Omental fat pad (tissue), 3 donors: ENCODE measurements at regions not wholly inside any gene's neighbourhood (a gene's known extent, or its start where the extent isn't known, plus 50 kb on each side); places are given as distances from the start of the nearest gene placed in this dataset.

ENCODE experiments used
- ATAC-seq: fragments of 150-250 bp; one replicate; pipeline ENCODE4 v1.9.1; 2016; ENCODE audit warnings: mild to moderate bottlenecking, moderate library complexity; ENCODE audit not compliant: low FRiP score
- DNase-seq: peaks from one replicate; pipeline ENCODE4 v3.0.0-alpha.2; 2019; ENCODE audit warnings: low spot score
- TF ChIP-seq, protein P1 (sequence below), 3 donors: fragments of 450-650 bp; IDR thresholded peaks; one replicate each; pipeline ENCODE4 v1.5.1; 2016 to 2017; ENCODE audit warnings: antibody characterized with exemption in 3 of 3, mild to moderate bottlenecking in 3 of 3, moderate library complexity in 2 of 3

DNA sequence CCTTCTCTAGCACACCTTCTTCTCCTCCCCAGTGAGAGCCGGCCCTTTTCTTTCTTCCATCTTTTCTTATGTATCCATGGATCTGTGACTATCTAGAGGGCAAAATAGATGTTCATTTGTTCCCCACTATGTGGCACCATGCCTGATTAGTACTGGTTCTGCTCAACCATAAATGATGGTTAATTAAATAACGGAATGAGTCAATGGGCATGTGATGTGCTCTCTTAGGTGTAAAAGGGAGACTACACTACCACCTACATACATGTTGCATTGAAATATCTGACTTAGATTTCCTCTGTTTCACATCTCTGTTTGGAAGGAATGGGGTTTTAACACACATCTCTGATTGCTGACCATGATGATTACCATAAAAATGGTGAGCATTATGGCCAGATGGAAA, 116.5 kb downstream of the BTG1 start:
- TF ChIP-seq, protein P1, sequence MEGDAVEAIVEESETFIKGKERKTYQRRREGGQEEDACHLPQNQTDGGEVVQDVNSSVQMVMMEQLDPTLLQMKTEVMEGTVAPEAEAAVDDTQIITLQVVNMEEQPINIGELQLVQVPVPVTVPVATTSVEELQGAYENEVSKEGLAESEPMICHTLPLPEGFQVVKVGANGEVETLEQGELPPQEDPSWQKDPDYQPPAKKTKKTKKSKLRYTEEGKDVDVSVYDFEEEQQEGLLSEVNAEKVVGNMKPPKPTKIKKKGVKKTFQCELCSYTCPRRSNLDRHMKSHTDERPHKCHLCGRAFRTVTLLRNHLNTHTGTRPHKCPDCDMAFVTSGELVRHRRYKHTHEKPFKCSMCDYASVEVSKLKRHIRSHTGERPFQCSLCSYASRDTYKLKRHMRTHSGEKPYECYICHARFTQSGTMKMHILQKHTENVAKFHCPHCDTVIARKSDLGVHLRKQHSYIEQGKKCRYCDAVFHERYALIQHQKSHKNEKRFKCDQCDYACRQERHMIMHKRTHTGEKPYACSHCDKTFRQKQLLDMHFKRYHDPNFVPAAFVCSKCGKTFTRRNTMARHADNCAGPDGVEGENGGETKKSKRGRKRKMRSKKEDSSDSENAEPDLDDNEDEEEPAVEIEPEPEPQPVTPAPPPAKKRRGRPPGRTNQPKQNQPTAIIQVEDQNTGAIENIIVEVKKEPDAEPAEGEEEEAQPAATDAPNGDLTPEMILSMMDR (IDR thresholded peaks at IDR 0.05) = no peak
- DNase-seq (no peak), ATAC-seq (no peak)

DNA sequence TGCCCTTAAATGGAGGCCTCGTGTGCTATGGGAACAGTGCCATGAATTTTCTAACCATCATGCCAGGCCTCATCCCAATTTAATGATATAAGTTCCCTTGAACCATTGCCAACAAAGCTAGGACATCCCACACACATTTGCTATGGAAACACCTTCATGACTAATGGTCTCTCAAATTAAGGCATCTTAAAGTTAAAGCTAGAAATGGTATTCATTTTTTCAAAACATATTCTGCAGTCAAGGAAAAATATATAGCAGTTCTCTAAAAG, 117.3 kb downstream of the BTG1 start:
- DNase-seq (no peak), ATAC-seq (peak; percentile 41)
- TF ChIP-seq, protein P1 (IDR thresholded peaks at IDR 0.05) = no peak

DNA sequence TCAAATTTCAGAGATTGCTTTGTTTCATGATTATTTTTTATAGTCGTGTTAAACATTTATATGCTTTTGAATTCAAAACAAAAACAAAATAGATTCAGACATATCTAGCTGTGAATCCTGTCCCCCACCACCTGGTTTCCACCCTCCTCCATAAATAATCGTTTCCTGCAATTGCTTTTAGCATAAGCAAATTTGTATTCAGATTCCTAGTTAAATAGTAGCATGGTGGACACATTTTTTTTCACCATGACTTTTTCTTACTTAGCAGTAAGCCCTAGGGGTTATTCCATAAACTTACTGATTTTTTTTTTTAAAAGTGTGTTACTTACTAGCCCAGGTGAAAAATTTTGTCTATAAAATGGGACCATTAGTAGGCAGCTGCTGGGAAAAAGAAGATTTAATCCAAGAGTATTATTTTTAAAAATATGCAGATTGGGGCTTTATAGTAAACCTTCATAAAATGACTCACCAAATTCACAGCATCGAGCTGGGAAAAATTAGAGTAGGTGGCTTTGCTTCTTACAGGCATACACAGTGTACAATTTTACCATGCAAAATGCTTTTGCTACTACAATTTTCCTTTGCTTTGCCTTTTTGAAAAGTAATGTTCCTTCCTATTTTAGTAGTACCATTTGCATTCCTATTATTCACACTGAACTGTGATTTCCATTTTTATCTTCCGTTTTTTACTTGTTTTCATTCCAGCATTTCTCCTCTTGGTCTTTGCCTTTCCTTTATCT, 117.8 kb downstream of the BTG1 start:
- no peak for DNase-seq
- ATAC-seq = no peak
- TF ChIP-seq, protein P1 (IDR thresholded peaks at IDR 0.05) = no peak

DNA sequence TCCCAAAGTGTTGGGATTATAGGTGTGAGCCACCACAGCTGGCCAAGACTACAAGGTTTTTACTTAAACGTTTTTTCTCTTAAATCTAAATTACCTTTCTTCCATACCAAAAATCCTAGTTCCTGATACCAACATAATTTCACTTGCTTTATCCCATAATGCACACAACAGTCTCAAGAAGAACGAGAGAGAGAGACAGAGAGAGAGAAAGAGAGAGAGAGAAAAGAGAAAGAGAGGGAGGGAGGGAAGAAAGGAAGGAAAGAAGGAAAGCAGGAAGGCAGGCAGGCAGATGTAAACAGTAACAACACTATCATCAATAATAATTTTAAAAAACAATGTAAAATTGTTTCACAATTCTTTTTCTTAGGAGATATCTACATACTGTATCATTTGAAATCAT, 118.4 kb downstream of the BTG1 start:
- no peak for ATAC-seq
- TF ChIP-seq, protein P1 (IDR thresholded peaks at IDR 0.05) = no peak
- DNase-seq = no peak

DNA sequence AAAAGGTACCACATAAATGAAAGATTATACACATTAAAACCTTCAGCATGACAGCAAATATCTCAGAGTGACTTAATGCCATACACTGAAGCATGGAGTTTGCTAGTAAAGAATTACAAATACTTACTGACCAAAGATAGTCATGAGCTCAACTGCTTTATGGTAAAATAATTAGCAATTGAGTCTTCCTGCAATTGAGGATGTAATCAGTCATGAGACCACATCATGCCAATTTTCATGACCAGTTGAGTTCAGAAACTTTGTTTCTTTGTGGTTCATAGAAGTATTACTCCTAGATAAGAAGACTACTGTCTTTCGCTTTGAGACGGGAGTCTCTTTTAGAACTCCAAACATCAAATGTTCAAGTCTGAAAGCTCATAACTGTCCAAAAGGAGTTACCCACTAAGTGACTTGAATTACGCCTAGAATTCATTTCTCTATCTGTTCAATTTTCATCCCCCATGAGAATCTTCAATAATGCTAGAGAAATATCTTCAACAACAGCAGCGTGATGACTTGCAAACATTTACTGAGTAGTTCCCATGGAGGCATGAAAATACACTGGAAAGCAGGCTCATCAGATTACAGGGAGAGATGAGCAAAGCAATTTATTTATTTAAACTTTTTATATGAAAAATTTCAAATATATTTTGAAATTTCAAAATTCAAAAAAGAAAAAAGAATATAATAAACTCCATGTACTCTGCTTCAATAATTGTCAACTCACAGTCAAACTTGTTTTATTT, 120.0 kb downstream of the BTG1 start:
- TF ChIP-seq, protein P1 (IDR thresholded peaks at IDR 0.05) = no peak
- ATAC-seq (no peak), DNase-seq (no peak)

- ATAC-seq (no peak), DNase-seq (no peak)
- TF ChIP-seq, protein P1 (IDR thresholded peaks at IDR 0.05) = no peak
These were observed 123.6 kb downstream of the BTG1 start for GRCh38 chr12:92022093-92022492.

DNA sequence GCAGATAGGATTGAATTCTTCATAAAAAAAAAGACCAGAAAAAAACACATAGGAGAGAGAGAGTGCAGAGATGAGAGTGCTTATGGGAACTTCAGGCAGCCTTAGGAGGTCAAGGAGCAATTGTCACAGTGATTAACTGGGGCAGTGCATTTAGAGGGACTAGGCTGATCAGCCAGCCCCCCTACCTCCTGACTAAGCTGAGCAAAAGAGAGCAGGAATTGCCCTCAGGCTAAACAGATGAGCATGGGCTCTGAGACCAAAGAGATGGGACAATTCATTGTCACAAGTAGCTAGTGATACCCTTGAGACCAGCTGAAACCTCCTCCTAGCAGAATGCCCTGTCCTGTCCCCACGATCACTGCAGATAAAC, 124.0 kb downstream of the BTG1 start:
- ATAC-seq (no peak), DNase-seq (no peak)
- TF ChIP-seq, protein P1 (IDR thresholded peaks at IDR 0.05) = no peak
